ENCODE measurements at regions not wholly inside any gene's neighbourhood (a gene's known extent, or its start where the extent isn't known, plus 50 kb on each side); places are given as distances from the start of the nearest gene placed in this dataset.

- H3K4me3 ChIP-seq, result no peak overlapping the region
- DNase-seq, result no peak
- no peak for TF ChIP-seq CTCF (IDR thresholded peaks at IDR 0.05)
- H3K27me3 ChIP-seq, result no peaks in the 10 kb centered on the region
- intact Hi-C loops (cut with DNase I; ENCODE audit: low total_unique reads), result no loop called here
- no peak overlapping the region for H3K27ac ChIP-seq
- no peaks in the 10 kb centered on the region for H3K9me3 ChIP-seq
- H3K36me3 ChIP-seq, result no peaks in the 10 kb centered on the region
- no peaks in the 10 kb centered on the region for H3K4me1 ChIP-seq
Observed at GRCh38 chr7:85713171-85713570, 526.3 kb upstream of the SEMA3D start.

GRCh38 chr7:85711894-85712293 is 525.0 kb upstream of the SEMA3D start:
- no peak for TF ChIP-seq CTCF (IDR thresholded peaks at IDR 0.05)
- Histone ChIP-seq H3K27me3 (no peaks in the 10 kb centered on the region), H3K36me3 (no peaks in the 10 kb centered on the region), H3K9me3 (no peaks in the 10 kb centered on the region), H3K4me1 (no peaks in the 10 kb centered on the region), H3K27ac (no peak overlapping the region), H3K4me3 (no peak overlapping the region)
- intact Hi-C loops (cut with DNase I; ENCODE audit: low total_unique reads), result no loop called here
- DNase-seq, result no peak

DNA sequence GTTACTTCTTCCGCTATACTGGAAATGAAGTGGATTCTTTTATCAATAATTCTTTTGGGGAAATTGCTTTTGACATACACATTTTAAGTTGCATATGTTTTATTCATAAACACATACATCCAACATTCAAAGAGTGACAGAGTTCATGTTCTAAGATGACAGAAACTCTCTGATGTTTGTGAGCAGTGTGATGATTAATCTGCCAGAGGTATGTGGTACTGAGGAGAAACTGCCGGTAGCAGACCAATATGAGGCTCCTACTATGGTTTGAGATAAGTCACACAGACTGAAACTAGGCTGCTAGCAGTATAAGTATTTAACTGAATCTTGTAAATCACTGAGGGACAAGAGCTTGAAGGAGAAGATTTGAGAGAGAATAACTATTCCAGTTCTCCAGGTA is 524.1 kb upstream of the SEMA3D start:
- Histone ChIP-seq H3K27ac (no peak overlapping the region), H3K4me1 (no peaks in the 10 kb centered on the region), H3K36me3 (no peaks in the 10 kb centered on the region), H3K9me3 (no peaks in the 10 kb centered on the region), H3K4me3 (no peak overlapping the region), H3K27me3 (no peaks in the 10 kb centered on the region)
- DNase-seq, result no peak
- intact Hi-C loops (cut with DNase I; ENCODE audit: low total_unique reads), result no loop called here
- no peak for TF ChIP-seq CTCF (IDR thresholded peaks at IDR 0.05)

- DNase-seq, result no peak
- Histone ChIP-seq H3K9me3 (no peaks in the 10 kb centered on the region), H3K4me3 (no peak overlapping the region), H3K27ac (no peak overlapping the region), H3K4me1 (no peaks in the 10 kb centered on the region), H3K27me3 (no peaks in the 10 kb centered on the region), H3K36me3 (no peaks in the 10 kb centered on the region)
- intact Hi-C loops (cut with DNase I; ENCODE audit: low total_unique reads), result no loop called here
- no peak for TF ChIP-seq CTCF (IDR thresholded peaks at IDR 0.05)
Observed at GRCh38 chr7:85708221-85708620, 521.4 kb upstream of the SEMA3D start.

- H3K4me3 ChIP-seq, result no peak overlapping the region
- H3K27me3 ChIP-seq, result no peaks in the 10 kb centered on the region
- no peak for TF ChIP-seq CTCF (IDR thresholded peaks at IDR 0.05)
- H3K36me3 ChIP-seq, result no peaks in the 10 kb centered on the region
- no peak overlapping the region for H3K27ac ChIP-seq
- no peaks in the 10 kb centered on the region for H3K9me3 ChIP-seq
- DNase-seq, result no peak
- no peaks in the 10 kb centered on the region for H3K4me1 ChIP-seq
- intact Hi-C loops (cut with DNase I; ENCODE audit: low total_unique reads), result no loop called here
Observed at GRCh38 chr7:85705076-85705475, 518.2 kb upstream of the SEMA3D start.

GRCh38 chr7:85703251-85704010 is 516.6 kb upstream of the SEMA3D start:
- H3K9me3 ChIP-seq, result no peaks in the 10 kb centered on the region
- intact Hi-C loops (cut with DNase I; ENCODE audit: low total_unique reads), result no loop called here
- H3K27ac ChIP-seq, result no peak overlapping the region
- DNase-seq, result no peak
- H3K4me3 ChIP-seq, result no peak overlapping the region
- no peaks in the 10 kb centered on the region for H3K36me3 ChIP-seq
- no peaks in the 10 kb centered on the region for H3K27me3 ChIP-seq
- TF ChIP-seq CTCF (IDR thresholded peaks at IDR 0.05), result no peak
- H3K4me1 ChIP-seq, result no peaks in the 10 kb centered on the region
